ENCODE measurements at regions not wholly inside any gene's neighbourhood (a gene's known extent, or its start where the extent isn't known, plus 50 kb on each side); places are given as distances from the start of the nearest gene placed in this dataset.

DNA sequence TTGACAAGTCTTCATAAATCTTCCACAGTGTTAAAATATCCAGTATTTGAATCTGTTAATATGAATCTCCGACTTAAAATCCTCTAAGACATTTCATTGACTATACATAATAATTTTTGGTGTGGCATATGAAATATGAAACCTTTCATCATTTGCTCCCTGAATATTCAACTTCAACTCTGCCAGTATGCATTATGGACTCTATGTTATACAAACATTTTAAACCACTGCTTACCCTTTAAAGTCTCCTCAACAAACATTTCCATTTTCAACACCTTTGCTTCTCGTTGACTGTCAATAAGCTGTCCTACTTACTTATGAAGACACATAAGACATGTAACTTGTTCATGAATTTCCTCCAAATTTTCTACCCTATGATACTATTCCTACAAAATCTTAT is 579.4 kb upstream of the SLITRK6 start:
- TF ChIP-seq EZH2 (IDR thresholded peaks at IDR 0.05), result no peak
- TF ChIP-seq, protein P1, sequence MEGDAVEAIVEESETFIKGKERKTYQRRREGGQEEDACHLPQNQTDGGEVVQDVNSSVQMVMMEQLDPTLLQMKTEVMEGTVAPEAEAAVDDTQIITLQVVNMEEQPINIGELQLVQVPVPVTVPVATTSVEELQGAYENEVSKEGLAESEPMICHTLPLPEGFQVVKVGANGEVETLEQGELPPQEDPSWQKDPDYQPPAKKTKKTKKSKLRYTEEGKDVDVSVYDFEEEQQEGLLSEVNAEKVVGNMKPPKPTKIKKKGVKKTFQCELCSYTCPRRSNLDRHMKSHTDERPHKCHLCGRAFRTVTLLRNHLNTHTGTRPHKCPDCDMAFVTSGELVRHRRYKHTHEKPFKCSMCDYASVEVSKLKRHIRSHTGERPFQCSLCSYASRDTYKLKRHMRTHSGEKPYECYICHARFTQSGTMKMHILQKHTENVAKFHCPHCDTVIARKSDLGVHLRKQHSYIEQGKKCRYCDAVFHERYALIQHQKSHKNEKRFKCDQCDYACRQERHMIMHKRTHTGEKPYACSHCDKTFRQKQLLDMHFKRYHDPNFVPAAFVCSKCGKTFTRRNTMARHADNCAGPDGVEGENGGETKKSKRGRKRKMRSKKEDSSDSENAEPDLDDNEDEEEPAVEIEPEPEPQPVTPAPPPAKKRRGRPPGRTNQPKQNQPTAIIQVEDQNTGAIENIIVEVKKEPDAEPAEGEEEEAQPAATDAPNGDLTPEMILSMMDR (IDR thresholded peaks at IDR 0.05), result no peak

All from neural progenitor cell (in vitro differentiated cells).